GM12875 (cell line): ENCODE measurements at regions not wholly inside any gene's neighbourhood (a gene's known extent, or its start where the extent isn't known, plus 50 kb on each side); places are given as distances from the start of the nearest gene placed in this dataset.

ENCODE experiments used
- H3K4me3 ChIP-seq: one replicate; pipeline ENCODE4 v1.5.1; 2011; ENCODE audit warnings: low read depth, low read length, control low read depth
- TF ChIP-seq, protein P1 (sequence below): IDR thresholded peaks from 2 replicates; pipeline ENCODE4 v1.5.1; 2011; ENCODE audit warnings: low read depth, mild to moderate bottlenecking, control low read depth, inconsistent platforms, low read length, moderate library complexity, borderline replicate concordance; ENCODE audit not compliant: insufficient read depth

DNA sequence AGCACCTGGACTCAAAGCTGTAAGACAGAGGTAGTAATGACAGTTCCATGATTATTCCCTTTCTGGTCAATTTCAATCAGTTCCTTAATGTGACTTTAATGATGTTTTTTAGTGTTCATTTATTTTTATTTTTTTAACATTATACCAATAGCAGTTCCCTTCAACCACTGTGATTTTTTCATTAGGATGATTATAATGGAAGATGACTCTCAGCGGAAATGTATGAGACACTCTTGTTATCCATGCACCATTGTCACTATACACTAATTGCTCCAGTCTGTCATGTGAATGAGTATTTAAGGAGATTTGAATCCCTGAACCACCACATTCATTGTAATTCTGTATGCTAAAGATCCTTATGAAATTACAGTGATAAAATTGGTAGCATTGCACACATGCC is 2102.3 kb upstream of the AGA start:
- TF ChIP-seq, protein P1, sequence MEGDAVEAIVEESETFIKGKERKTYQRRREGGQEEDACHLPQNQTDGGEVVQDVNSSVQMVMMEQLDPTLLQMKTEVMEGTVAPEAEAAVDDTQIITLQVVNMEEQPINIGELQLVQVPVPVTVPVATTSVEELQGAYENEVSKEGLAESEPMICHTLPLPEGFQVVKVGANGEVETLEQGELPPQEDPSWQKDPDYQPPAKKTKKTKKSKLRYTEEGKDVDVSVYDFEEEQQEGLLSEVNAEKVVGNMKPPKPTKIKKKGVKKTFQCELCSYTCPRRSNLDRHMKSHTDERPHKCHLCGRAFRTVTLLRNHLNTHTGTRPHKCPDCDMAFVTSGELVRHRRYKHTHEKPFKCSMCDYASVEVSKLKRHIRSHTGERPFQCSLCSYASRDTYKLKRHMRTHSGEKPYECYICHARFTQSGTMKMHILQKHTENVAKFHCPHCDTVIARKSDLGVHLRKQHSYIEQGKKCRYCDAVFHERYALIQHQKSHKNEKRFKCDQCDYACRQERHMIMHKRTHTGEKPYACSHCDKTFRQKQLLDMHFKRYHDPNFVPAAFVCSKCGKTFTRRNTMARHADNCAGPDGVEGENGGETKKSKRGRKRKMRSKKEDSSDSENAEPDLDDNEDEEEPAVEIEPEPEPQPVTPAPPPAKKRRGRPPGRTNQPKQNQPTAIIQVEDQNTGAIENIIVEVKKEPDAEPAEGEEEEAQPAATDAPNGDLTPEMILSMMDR = no peak
- H3K4me3 ChIP-seq = no peak overlapping the region

DNA sequence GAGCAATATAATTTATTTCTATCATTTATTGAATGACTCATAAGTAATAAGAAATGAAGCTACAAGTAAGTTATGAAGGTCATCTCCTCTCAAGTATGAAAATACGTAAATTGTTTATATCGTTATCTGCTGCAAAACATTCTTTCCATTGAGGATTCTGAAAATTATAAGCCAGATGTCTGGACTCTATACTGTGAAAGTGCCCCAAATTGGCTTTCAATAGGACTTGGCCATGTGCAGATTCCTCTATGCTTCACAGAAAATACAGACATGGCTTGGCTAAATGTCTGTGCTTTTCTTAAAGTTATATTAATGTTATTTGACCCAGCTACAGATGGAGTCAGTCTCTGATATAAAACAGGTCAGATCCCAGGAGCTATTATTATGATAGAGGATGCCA is 2109.9 kb upstream of the AGA start:
- no peak overlapping the region for H3K4me3 ChIP-seq
- TF ChIP-seq, protein P1 = no peak

DNA sequence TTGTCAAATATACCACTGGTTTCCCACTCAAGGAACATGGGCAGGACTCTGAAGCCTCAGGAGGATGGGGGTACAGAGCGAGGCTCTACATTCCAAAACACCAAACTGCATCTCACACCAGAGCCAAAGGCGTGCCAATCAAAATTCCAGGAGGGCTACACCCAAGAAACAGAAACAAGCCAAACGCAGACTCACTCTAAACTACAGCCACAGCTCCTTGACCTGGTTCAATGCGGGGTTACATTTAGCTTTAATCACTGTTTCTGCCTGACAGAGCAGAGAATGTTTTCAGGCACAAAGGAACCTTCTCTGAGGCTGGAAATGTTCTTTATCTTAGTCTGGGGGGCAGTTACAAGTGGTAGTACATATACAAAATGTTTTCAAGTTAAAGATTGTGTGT is 2121.5 kb upstream of the AGA start:
- H3K4me3 ChIP-seq = no peak overlapping the region
- TF ChIP-seq, protein P1 = no peak

DNA sequence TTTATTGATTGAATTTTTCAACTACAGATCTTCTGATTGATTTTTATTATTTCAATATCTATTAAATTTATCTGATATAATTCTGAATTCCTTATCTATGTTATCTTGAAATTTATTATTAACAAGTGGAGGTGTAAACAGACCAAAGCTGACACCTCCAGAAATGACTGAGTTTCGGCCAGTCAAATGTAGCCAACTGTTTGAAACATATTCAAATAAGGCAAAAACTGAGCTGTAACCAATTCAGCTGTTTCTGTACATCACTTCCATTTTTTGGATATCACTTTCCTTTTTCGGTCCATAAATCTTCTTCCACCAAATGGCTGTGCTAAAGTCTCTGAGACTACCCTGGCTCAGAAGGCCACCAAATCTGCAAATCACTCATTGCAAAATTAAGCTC is 2127.3 kb upstream of the AGA start:
- TF ChIP-seq, protein P1 = no peak
- H3K4me3 ChIP-seq = no peak overlapping the region

DNA sequence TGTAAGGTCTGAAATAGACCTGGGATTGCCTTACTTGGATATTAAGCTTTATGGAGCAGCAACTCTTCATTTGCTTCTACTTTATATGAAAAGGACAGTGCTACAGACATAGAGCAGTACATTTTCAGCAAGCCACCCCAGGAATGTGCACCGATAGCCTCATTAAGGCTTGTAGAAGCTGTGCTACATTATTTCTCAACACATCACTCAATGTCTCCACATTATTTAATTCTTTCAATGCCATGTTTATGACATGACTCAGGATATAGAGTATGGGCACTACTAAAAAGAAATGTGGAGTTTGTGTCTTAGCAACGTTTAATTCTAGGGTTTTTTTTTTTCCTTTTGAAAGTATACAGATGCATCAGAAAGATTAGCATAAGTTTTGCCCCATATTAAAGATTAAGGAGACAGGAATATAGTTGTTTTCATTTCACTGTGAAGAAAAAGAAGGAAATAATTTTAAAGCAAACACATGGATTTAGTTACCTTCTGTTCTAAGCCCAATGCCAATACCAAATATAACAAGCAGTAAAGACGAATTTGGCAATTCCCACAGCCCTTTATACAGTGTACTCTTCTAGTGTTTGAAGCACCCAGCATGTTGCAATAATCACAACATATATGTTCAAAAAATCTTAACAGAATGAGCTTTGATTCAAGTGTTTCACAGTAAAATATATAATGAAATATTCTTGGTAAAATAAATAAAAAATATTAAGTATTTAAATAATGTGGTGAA is 2140.1 kb upstream of the AGA start:
- no peak overlapping the region for H3K4me3 ChIP-seq
- TF ChIP-seq, protein P1 = no peak

DNA sequence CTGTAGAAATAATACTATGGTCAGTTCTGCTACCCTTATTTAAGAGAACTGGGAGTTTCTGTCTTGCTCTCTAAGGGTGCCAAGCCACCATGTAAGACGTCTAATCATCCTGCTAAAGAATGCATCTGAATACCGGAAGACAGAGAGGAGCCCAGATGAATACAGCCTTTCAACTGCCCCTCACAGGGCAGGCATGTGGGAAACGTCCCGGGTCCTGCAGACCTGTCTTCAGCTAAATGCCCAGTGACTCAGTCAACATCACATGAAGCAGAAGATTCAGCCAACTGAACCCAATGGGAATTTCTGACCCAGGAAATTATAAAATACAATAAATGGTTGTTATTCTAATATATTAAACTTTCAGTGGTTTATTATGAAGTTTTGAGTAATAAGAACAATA is 2141.0 kb upstream of the AGA start:
- TF ChIP-seq, protein P1 = no peak
- no peak overlapping the region for H3K4me3 ChIP-seq

DNA sequence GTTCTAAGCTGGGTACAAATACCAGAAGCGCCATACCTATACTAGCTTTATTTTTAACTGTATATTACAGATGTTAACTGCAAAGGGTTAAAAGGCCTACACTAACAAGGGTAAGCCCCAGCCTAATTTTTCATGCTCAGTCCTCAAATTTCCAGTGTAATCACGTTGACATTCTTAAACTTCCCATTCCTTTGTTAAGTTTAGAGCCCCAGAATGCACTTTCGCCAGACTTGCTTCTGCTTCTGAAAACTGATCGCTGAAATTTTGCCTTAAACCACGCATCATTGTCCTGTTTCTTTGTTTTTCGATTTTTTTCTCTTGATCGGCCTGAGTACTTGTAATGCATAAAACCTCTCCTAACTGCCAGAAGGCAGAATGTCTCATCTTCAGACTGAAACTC is 2141.9 kb upstream of the AGA start:
- TF ChIP-seq, protein P1 = no peak
- no peak overlapping the region for H3K4me3 ChIP-seq
